Breast epithelium (tissue), 3 donors: ENCODE measurements at regions not wholly inside any gene's neighbourhood (a gene's known extent, or its start where the extent isn't known, plus 50 kb on each side); places are given as distances from the start of the nearest gene placed in this dataset.

ENCODE experiments used
- POLR2A ChIP-seq: fragments of 450-650 bp; IDR thresholded peaks from one replicate; pipeline ENCODE4 v1.6.1; 2016; ENCODE audit warnings: antibody characterized with exemption, mild to moderate bottlenecking, moderate library complexity
- POLR2AphosphoS5 ChIP-seq, 3 donors: sonication (generic); formaldehyde crosslinking; IDR thresholded peaks; one replicate each; pipeline ENCODE4 v1.6.1; 2017; ENCODE audit warnings: antibody characterized with exemption in 3 of 3
- TF ChIP-seq, protein P1 (sequence below), 3 donors: fragments of 450-650 bp; IDR thresholded peaks; one replicate each; pipeline ENCODE4 v1.5.1; 2016 to 2017; ENCODE audit warnings: antibody characterized with exemption in 3 of 3, mild to moderate bottlenecking in 3 of 3, moderate library complexity in 3 of 3

DNA sequence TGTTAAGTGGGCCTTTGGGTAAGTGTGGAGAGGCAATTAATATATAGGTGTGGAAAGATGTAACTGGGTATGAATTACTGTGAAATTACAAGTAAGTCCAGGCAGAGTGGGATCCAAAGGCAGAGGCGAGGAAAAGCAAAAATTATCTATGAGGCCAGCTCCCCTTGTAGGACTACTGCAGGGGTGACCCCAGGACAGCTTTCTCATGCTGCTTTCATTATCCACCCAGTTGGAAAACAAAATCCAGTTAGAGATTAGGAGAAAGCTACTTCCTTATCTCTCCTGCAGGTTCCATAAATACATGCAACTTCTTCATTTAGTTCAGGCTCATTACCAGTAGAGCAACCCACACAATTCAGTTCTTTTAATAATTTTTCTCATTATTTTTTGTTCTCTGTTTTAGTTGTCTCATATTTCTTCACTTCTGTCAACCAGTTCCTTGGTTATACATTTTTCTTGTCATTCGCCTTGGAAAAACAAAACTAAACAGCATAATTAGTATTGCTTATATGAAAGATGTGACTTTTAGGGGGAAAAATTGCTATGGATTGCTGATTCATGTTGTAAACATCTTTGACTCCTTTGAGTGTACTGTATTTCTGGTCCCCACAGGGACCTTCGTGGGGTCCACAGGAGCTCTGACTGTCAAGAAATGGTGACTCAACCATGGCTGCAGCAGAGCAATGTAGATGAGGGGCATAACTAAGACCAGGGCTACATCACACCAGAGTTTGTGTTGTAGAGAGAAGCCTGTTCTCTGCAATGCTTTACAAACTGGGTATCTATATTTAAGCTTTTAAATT lies 110.4 kb upstream of the PARD3B start:
- TF ChIP-seq POLR2A (no peak), POLR2AphosphoS5 (IDR thresholded peaks at IDR 0.05) (no peak)
- TF ChIP-seq, protein P1, sequence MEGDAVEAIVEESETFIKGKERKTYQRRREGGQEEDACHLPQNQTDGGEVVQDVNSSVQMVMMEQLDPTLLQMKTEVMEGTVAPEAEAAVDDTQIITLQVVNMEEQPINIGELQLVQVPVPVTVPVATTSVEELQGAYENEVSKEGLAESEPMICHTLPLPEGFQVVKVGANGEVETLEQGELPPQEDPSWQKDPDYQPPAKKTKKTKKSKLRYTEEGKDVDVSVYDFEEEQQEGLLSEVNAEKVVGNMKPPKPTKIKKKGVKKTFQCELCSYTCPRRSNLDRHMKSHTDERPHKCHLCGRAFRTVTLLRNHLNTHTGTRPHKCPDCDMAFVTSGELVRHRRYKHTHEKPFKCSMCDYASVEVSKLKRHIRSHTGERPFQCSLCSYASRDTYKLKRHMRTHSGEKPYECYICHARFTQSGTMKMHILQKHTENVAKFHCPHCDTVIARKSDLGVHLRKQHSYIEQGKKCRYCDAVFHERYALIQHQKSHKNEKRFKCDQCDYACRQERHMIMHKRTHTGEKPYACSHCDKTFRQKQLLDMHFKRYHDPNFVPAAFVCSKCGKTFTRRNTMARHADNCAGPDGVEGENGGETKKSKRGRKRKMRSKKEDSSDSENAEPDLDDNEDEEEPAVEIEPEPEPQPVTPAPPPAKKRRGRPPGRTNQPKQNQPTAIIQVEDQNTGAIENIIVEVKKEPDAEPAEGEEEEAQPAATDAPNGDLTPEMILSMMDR (IDR thresholded peaks at IDR 0.05), result no peak
